GM18505 (cell line): ENCODE measurements at regions not wholly inside any gene's neighbourhood (a gene's known extent, or its start where the extent isn't known, plus 50 kb on each side); places are given as distances from the start of the nearest gene placed in this dataset.
"Not testable (repeated sequence)": the region's sequence is repeated elsewhere in the genome, so short reads cannot be mapped to it uniquely, and the experiment has no call there.

Source experiments
- ATAC-seq: cut with Tn5 transposase; IDR thresholded peaks from one replicate; pipeline ENCODE4 v1.9.1; 2021; ENCODE audit not compliant: unreplicated experiment
- POLR2A ChIP-seq: IDR thresholded peaks from 4 replicates; pipeline ENCODE4 v1.6.1; 2011; ENCODE audit warnings: borderline replicate concordance; ENCODE audit not compliant: insufficient read depth, insufficient read length; ENCODE audit errors: extremely low read depth

GRCh38 chr1:143720087-143721023, 251.4 kb downstream of the FAM72C start:
- TF ChIP-seq POLR2A, result no peak
- ATAC-seq, result no peak

DNA sequence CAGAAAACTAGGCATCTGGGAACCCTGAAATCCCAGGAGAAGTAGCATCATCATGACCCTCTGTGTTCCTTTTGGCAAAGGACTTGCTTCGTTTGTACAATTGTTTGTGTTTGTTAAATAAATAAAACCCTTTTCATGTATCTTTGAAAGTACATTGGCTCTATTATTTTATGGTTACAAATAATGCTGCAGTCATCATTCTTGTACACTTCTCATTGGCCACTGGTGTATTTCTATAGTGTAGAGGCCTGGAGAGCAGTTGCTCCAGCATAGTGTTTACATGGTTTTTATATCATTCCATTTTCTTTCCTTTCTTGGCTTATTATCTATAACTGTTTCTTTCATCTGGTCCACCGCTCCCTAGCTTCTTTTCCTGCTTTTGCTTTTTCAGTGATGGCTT, 253.3 kb downstream of the FAM72C start:
- no peak for TF ChIP-seq POLR2A
- no peak for ATAC-seq

- no peak for ATAC-seq
- TF ChIP-seq POLR2A, result no peak
Observed at GRCh38 chr1:143718021-143718420, 253.8 kb downstream of the FAM72C start.

DNA sequence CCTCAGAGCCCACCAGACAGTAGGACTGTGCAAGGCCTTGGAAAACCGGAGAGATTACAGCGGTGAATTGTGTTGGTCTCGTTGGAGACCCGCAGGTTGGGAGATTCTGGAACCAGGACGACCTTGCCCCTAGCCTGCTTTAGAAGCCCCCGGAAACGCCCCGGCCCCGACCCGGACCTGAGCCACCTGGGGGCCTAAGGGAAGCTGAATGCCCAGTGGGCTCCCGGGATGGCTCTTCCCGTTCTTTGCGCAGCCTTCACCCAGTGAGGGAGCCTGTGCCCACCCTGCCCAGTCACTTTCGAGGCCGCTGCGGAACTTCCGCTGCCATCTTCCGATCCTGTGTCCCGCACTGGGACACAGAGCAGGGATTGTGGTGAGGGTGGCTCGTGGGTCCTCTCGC, 254.4 kb downstream of the FAM72C start:
- TF ChIP-seq POLR2A, result no peak
- ATAC-seq, result no peak

GRCh38 chr1:143714913-143715312, 256.9 kb downstream of the FAM72C start:
- ATAC-seq, result not testable (repeated sequence)

DNA sequence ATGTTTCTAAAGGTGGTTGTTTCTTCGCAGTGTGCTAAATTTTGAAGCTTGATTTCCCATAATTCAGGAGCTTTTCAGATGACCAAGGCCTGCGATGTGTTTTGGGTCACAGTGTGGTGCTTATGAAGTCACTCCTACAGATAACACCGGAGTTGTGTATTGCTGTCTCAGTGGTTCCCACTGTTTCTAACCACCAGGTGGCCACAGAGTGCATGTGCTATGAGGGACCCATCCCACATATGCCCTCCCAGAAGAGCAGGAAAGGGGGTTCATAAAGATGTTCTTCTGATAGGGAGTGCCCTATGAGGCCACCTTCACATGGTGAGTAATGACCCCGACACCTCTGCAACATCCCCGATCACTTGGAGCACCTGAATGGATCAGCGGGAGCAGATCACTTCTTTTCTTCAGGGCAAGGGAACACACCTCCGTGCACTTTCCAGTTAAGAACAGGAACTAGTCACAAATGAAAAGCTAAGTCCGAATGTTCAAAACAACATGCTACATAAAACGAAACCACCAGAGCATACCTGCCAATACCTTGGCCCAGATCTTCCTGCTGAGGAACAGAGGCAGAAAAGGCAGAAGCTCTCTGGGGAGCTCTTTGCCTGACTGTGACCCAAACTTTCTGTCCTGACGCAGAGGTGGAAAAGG, 262.1 kb downstream of the FAM72C start:
- ATAC-seq, result not testable (repeated sequence)

- ATAC-seq, result not testable (repeated sequence)
Observed at GRCh38 chr1:143702739-143703138, 269.0 kb downstream of the FAM72C start.

DNA sequence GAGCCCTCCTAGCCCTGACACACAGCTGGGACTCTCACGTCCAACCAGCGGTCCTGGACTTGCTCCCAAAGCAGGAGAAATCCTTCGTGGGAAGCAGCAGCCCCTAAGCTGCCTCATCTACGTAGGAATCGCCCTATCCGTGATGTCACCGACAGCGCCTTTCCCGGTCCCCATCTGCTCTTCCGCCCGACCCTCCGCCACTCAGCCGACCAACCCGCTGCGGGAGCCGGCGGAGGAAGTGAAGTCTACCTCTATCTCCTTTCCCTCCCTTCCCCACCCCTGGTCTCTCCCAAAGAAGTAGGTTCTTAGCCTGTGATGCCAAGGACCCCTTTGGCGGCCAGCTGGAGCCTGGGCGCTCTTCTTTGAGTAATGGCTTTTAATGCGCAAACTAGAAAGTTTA, 272.1 kb downstream of the FAM72C start:
- no peak for TF ChIP-seq POLR2A

GRCh38 chr1:143699115-143699514, 272.7 kb downstream of the FAM72C start:
- no peak for ATAC-seq
- peak; percentile 17 for TF ChIP-seq POLR2A

More for the DNA sequence above, 272.1 kb downstream of the FAM72C start:
- ATAC-seq, result no peak

DNA sequence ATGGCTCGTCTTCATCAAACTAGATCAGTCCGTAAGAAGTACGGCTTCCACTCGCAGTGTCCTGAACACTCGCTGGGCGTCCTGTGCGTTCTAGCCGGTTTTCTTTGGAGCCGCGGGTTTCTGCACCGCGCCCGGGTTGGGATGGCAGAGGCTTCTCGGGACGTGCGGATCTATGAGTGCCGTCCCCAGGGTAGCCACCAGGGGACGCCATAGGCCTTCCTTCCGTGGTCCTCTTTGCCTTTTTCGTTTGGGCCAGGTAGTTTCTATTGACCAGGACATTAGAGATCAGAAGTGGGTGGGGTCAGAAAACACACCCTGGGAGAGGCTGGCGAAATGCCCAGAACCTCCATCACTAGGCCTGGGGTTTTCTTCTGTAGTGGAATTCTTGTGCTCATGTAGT, 273.8 kb downstream of the FAM72C start:
- ATAC-seq, result no peak
- TF ChIP-seq POLR2A, result no peak

DNA sequence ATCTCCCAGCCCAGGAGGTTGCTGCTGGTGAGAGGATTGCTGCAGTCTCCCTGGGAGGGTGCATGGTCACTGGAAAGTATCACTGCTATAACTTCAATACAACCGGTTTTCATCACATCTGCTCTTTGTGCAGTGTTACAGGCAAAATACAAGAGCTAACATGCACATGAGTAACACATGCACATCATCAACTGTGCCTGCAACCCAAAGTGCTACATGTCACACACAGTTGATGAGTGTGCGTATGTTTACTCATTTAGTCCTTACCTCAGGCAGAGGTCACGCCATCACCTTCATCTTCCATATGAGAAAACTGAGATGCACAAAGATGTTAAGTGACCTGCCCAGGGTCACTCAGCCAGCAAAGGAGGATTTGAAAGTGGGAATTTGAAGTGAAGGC, 277.7 kb downstream of the FAM72C start:
- no peak for ATAC-seq
- TF ChIP-seq POLR2A, result no peak

- no peak for ATAC-seq
- no peak for TF ChIP-seq POLR2A
Observed at GRCh38 chr1:143691971-143692529, 279.7 kb downstream of the FAM72C start.

DNA sequence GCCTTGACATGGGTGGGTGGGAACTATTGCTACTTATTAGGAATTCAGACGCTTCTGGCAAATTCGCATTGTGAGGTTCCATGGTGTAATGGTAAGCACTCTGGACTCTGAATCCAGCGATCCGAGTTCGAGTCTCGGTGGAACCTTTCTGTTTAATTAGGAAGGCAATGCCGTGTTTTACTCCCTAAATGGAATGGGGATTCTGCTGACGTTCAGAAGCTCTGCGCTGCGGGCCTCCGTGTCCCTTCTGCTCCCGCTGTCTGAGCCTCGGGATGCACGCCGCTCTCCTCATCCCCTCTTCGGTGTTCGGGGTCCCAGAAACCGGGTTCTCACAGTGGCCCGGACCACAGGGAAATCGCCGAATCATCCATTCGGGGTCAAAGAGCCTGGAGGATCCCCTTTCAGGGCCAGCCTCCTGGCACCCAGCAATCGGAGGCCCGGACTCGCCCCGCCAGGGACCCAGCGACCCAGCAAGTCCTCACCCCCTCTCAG, 280.3 kb downstream of the FAM72C start:
- TF ChIP-seq POLR2A, result no peak
- no peak for ATAC-seq

- no peak for TF ChIP-seq POLR2A
- no peak for ATAC-seq
Observed at GRCh38 chr1:143689781-143690180, 282.0 kb downstream of the FAM72C start.

DNA sequence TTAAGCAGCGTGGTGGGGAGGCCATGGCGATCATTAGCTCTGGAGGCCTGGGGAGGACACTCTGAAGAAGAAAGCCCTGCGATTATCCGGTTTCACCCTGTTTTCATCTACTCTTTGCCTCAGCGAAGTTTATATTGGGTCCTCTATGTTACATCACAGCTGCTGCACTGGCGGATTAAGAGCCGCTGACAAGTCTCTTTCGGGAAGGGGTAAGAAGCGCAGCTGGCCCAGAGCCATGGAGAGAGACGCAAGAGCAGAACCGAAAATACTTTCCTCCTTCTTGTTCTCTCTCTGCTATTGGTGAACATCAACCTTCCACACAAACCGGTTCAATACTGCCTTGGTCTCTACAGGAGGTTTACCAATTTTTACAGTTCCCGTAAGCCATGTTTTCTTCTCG, 291.5 kb downstream of the FAM72C start:
- ATAC-seq, result no peak

More for the DNA sequence above, 291.5 kb downstream of the FAM72C start:
- no peak for TF ChIP-seq POLR2A
